PC-9 (cell line): ENCODE measurements at regions not wholly inside any gene's neighbourhood (a gene's known extent, or its start where the extent isn't known, plus 50 kb on each side); places are given as distances from the start of the nearest gene placed in this dataset.

Experiments
- BruUV-seq: library from RNA; stranded (reverse); fragments of 400-500 nt; replicated peaks from 2 replicates; lab custom pipeline; 2021; lab: Mats Ljungman, UMichigan
- CTCF ChIA-PET: fragments of 300-600 bp; sonication (Branson Sonifier 250); formaldehyde crosslinking; loops from one replicate; lab custom pipeline; 2022; ENCODE audit warnings: antibody characterized with exemption; lab: Charles Lee
- POLR2A ChIA-PET: fragments of 300-600 bp; sonication (Branson Sonifier 250); formaldehyde crosslinking; loops from one replicate; lab custom pipeline; 2022; ENCODE audit warnings: antibody characterized with exemption; ENCODE audit not compliant: unreplicated experiment; lab: Charles Lee
- DNase-seq, 2 experiments: peaks; one replicate each; pipeline versions ENCODE4 v3.0.0 to v3.0.0-alpha.2; 2015 to 2022; ENCODE audit warnings: mixed read lengths in 1 of 2
- H2AFZ ChIP-seq: fragments of 200-600 bp; sonication (generic); 2 replicates; pipeline ENCODE4 v1.8.1; 2017; ENCODE audit warnings: antibody characterized with exemption
- H3F3A ChIP-seq: fragments of 200-600 bp; sonication (generic); 2 replicates; pipeline ENCODE4 v1.8.1; 2017; ENCODE audit warnings: antibody characterized with exemption, mild to moderate bottlenecking, low read depth; ENCODE audit not compliant: insufficient read depth
- H3K27ac ChIP-seq: fragments of 200-600 bp; sonication (generic); 2 replicates; pipeline ENCODE4 v1.6.1; 2016; ENCODE audit warnings: mixed run types
- H3K27me3 ChIP-seq: fragments of 200-600 bp; sonication (generic); 2 replicates; pipeline ENCODE4 v1.6.1; 2016; ENCODE audit warnings: low read depth, mixed run types; ENCODE audit not compliant: insufficient read depth
- H3K36me3 ChIP-seq: fragments of 200-600 bp; sonication (generic); 2 replicates; pipeline ENCODE4 v1.6.1; 2016; ENCODE audit warnings: low read depth, mixed run types
- H3K4me1 ChIP-seq: fragments of 200-600 bp; sonication (generic); replicated peaks from 2 replicates; pipeline ENCODE4 v1.6.1; 2016; ENCODE audit warnings: mixed run types; ENCODE audit not compliant: insufficient read depth
- H3K4me2 ChIP-seq: fragments of 200-600 bp; sonication (generic); 2 replicates; pipeline ENCODE4 v1.6.1; 2017; ENCODE audit warnings: mixed run types
- H3K4me3 ChIP-seq: fragments of 200-600 bp; sonication (generic); 2 replicates; pipeline ENCODE4 v1.6.1; 2016; ENCODE audit warnings: mixed run types
- H3K79me2 ChIP-seq: fragments of 200-600 bp; sonication (generic); 2 replicates; pipeline ENCODE4 v1.6.1; 2017; ENCODE audit warnings: low read depth, mixed run types
- H3K9me2 ChIP-seq: fragments of 200-600 bp; sonication (generic); 2 replicates; pipeline ENCODE4 v1.8.1; 2017; ENCODE audit warnings: mild to moderate bottlenecking; ENCODE audit not compliant: insufficient read depth
- H3K9me3 ChIP-seq: fragments of 200-600 bp; sonication (generic); 2 replicates; pipeline ENCODE4 v1.8.1; 2016; ENCODE audit warnings: low read depth; ENCODE audit not compliant: insufficient read depth
- H4K20me1 ChIP-seq: fragments of 200-600 bp; sonication (generic); 2 replicates; pipeline ENCODE4 v1.8.1; 2017; ENCODE audit not compliant: insufficient read depth
- CTCF ChIP-seq: fragments of 200-600 bp; sonication (generic); conservative IDR thresholded peaks from 2 replicates; pipeline ENCODE4 v1.6.1; 2017; ENCODE audit warnings: mixed run types, antibody characterized with exemption, mild to moderate bottlenecking, moderate library complexity
- EZH2 ChIP-seq: fragments of 200-600 bp; sonication (generic); IDR thresholded peaks from 2 replicates; pipeline ENCODE4 v1.8.0; 2017; ENCODE audit warnings: antibody characterized with exemption, low read depth
- intact Hi-C: fragments of 100-400 bp; cut with micrococcal nuclease; formaldehyde crosslinking; loops from one replicate; pipeline ENCODE4 v1.10.0; 2022; ENCODE audit not compliant: unreplicated experiment

- TF ChIP-seq CTCF (no peak), EZH2 (no peak)
- no peaks in the 10 kb centered on the region for H3K79me2 ChIP-seq
- H3K4me2 ChIP-seq: no peak overlapping the region
- no peaks in the 10 kb centered on the region for H3K4me1 ChIP-seq
- BruUV-seq: no TSS peak
- H3K9me3 ChIP-seq: no peaks in the 10 kb centered on the region
- H3K4me3 ChIP-seq: no peak overlapping the region
- H2AFZ ChIP-seq: no peak overlapping the region
- H3K9me2 ChIP-seq: peaks cover 4% of the 10 kb centered on the region; the same call in 1 of the 2 replicates
- H4K20me1 ChIP-seq: no peaks in the 10 kb centered on the region
- intact Hi-C loops: no loop called here
- H3F3A ChIP-seq: no peaks in the 10 kb centered on the region
- no peak for DNase-seq
- CTCF ChIA-PET: no interaction called here
- no peaks in the 10 kb centered on the region for H3K27me3 ChIP-seq
- POLR2A ChIA-PET: no interaction called here
- H3K36me3 ChIP-seq: no peaks in the 10 kb centered on the region
- H3K27ac ChIP-seq: no peak overlapping the region
Measured at GRCh38 chr5:92429646-92430045, 1046.5 kb upstream of the ARRDC3 start.

GRCh38 chr5:92428415-92428814 is 1045.3 kb upstream of the ARRDC3 start:
- BruUV-seq: no TSS peak
- no peak for DNase-seq
- Histone ChIP-seq H3F3A (no peaks in the 10 kb centered on the region), H3K36me3 (no peaks in the 10 kb centered on the region), H3K27me3 (no peaks in the 10 kb centered on the region), H3K4me3 (no peak overlapping the region), H3K9me3 (no peaks in the 10 kb centered on the region), H3K79me2 (no peaks in the 10 kb centered on the region), H2AFZ (no peak overlapping the region), H3K4me2 (no peak overlapping the region), H3K4me1 (no peaks in the 10 kb centered on the region), H4K20me1 (no peaks in the 10 kb centered on the region), H3K9me2 (peaks cover 4% of the 10 kb centered on the region; the same call in 1 of the 2 replicates), H3K27ac (no peak overlapping the region)
- TF ChIP-seq CTCF (no peak), EZH2 (no peak)
- ChIA-PET POLR2A (no interaction called here), CTCF (no interaction called here)
- intact Hi-C loops: no loop called here

GRCh38 chr5:92424785-92425426 is 1041.8 kb upstream of the ARRDC3 start:
- Histone ChIP-seq H3F3A (no peaks in the 10 kb centered on the region), H3K9me3 (peaks cover 24% of the 10 kb centered on the region), H3K27me3 (no peaks in the 10 kb centered on the region), H3K36me3 (no peaks in the 10 kb centered on the region), H3K79me2 (no peaks in the 10 kb centered on the region), H3K27ac (no peak overlapping the region), H3K9me2 (no peaks in the 10 kb centered on the region), H2AFZ (no peak overlapping the region), H3K4me2 (no peak overlapping the region), H3K4me3 (no peak overlapping the region), H4K20me1 (no peaks in the 10 kb centered on the region), H3K4me1 (no peaks in the 10 kb centered on the region)
- CTCF ChIA-PET: no interaction called here
- DNase-seq: no peak
- intact Hi-C loops: no loop called here
- POLR2A ChIA-PET: no interaction called here
- BruUV-seq: no TSS peak
- TF ChIP-seq EZH2: no peak
- TF ChIP-seq CTCF: no peak
